Stomach (tissue), 8 donors: ENCODE measurements at regions not wholly inside any gene's neighbourhood (a gene's known extent, or its start where the extent isn't known, plus 50 kb on each side); places are given as distances from the start of the nearest gene placed in this dataset.

ENCODE experiments used
- DNase-seq, 2 donors: peaks; one replicate each; pipeline versions ENCODE4 v3.0.0 to v3.0.0-alpha.2; 2013 to 2019
- H3K27ac ChIP-seq, 5 donors: fragments of 200-600 bp in 4 of 5; sonication (generic) in 4 of 5; one replicate each; pipeline ENCODE4 v1.5.1; 2013 to 2019; ENCODE audit warnings: mild to moderate bottlenecking in 1 of 5, moderate library complexity in 1 of 5
- H3K27me3 ChIP-seq, 3 donors: fragments of 200-600 bp; sonication (generic); one replicate each; pipeline ENCODE4 v1.5.1; 2017 to 2019; ENCODE audit warnings: mixed run types in 1 of 3
- H3K36me3 ChIP-seq, 4 donors: fragments of 200-600 bp; sonication (generic); 1 replicate in 3 of 4; 2 replicates in 1 of 4; pipeline ENCODE4 v1.5.1; 2016 to 2019
- H3K4me1 ChIP-seq, 4 donors: fragments of 200-600 bp; sonication (generic); one replicate each; pipeline ENCODE4 v1.5.1; 2016 to 2019
- H3K4me3 ChIP-seq, 4 donors: fragments of 200-600 bp; sonication (generic) in 3 of 4; one replicate each; pipeline ENCODE4 v1.5.1; 2016 to 2019; ENCODE audit warnings: mild to moderate bottlenecking in 1 of 4
- H3K9me3 ChIP-seq, 4 donors: fragments of 200-600 bp; sonication (generic); one replicate each; pipeline ENCODE4 v1.5.1; 2016 to 2019
- CTCF ChIP-seq, 7 experiments: fragments of 450-650 bp in 4 of 7; fragments of 200-600 bp in 3 of 7; sonication (generic) in 3 of 7; IDR thresholded peaks; one replicate each; pipeline ENCODE4 v1.5.1; 2016 to 2019; ENCODE audit warnings: antibody characterized with exemption in 7 of 7, control low read depth in 2 of 7, mild to moderate bottlenecking in 1 of 7
- EP300 ChIP-seq: sonication (generic); formaldehyde crosslinking; IDR thresholded peaks from one replicate; pipeline ENCODE4 v1.6.1; 2017; ENCODE audit warnings: antibody characterized with exemption
- POLR2A ChIP-seq, 4 donors: fragments of 450-650 bp; IDR thresholded peaks; one replicate each; pipeline ENCODE4 v1.6.1; 2016; ENCODE audit warnings: antibody characterized with exemption in 4 of 4, control low read depth in 2 of 4, mild to moderate bottlenecking in 1 of 4, moderate library complexity in 1 of 4
- POLR2AphosphoS5 ChIP-seq, 3 donors: sonication (generic); formaldehyde crosslinking; IDR thresholded peaks; one replicate each; pipeline ENCODE4 v1.6.1; 2016; ENCODE audit warnings: antibody characterized with exemption in 3 of 3
- WGBS, 5 donors: extraction: QIAGEN DNeasy Blood & Tissue Kit in 3 of 5; methylation state at CpG; one replicate each; pipeline versions ENCODE4 v1.1.5 to v1.1.7; 2013 to 2018; 5-methylcytosine and 5-hydroxymethylcytosine counted together
- intact Hi-C: fragments of 100-400 bp; cut with DNase I; formaldehyde crosslinking; loops from one replicate; pipeline ENCODE4 v1.15.1; 2023; ENCODE audit warnings: low total_unique reads
- donor health status: healthy with polysubstance abuse.
- donor health status: Bipolar disorder and iron deficiency.
- donor health status: healthy.

DNA sequence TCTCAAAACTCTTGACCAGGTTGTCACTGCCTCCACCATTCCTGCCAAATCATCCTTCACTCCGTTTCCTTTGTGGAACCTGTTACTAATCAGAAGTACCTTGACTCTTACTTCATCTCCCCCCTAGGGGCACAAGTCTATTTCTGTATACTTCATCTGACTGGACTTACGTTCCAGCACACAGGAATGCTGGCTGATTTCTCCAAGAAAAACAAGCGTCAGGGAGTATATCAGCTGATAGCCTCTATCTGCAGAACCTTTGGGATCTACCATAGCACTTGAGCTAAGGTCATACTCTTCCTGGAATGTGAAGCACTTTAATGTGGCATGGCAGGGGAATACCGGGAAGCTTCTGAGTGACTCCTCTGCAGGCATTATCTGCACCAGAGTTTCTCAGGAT, 178.1 kb upstream of the MOCS1 start:
- no peaks in the 10 kb centered on the region for H3K27me3 ChIP-seq

DNA sequence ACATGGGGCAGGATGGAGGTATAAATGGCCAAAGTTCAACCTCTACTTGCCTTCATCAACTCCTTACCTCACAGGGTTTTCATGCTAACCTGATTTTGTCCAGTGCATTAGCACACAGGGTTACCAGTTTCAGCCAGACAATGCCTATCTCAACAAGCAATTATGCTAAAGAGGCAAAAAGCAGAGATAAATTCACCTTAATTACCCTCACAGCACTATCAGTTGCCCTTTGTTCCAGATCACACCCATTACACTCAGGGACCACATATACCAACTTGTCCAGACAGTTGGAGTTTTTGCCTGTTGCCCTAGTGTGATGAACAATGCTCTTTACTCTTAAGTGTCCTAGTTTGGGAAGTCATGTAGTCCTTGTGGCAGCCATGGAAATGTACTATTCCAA, 174.5 kb upstream of the MOCS1 start:
- no peaks in the 10 kb centered on the region for H3K4me1 ChIP-seq
- H3K9me3 ChIP-seq, result peaks cover 0 to 7% (median 2%) of the 10 kb centered on the region in 4 donors
- H3K27ac ChIP-seq, result no peak overlapping the region
- intact Hi-C loops, result no loop called here
- TF ChIP-seq POLR2AphosphoS5 (IDR thresholded peaks at IDR 0.05) (no peak), POLR2A (IDR thresholded peaks at IDR 0.05) (no peak), EP300 (no peak), CTCF (IDR thresholded peaks at IDR 0.05) (no peak)
- no peak overlapping the region for H3K4me3 ChIP-seq
- H3K27me3 ChIP-seq, result no peaks in the 10 kb centered on the region
- DNase-seq, result no peak
- no peaks in the 10 kb centered on the region for H3K36me3 ChIP-seq

More for the DNA sequence above, 178.1 kb upstream of the MOCS1 start:
- Histone ChIP-seq H3K4me3 (no peak overlapping the region), H3K4me1 (no peaks in the 10 kb centered on the region), H3K27ac (no peak overlapping the region), H3K36me3 (no peaks in the 10 kb centered on the region), H3K9me3 (peaks cover 0 to 7% (median 2%) of the 10 kb centered on the region in 4 donors)
- intact Hi-C loops, result no loop called here
- WGBS, 5 donors, result 39 to 67% (median 58%) methylated on average over 4 of the region's 4 CpGs
- peak in 1 of 2 donors; percentile 3 for DNase-seq
- TF ChIP-seq EP300, result no peak
- no peak for TF ChIP-seq POLR2AphosphoS5 (IDR thresholded peaks at IDR 0.05)
- TF ChIP-seq POLR2A (IDR thresholded peaks at IDR 0.05), result no peak
- no peak for TF ChIP-seq CTCF (IDR thresholded peaks at IDR 0.05)

GRCh38 chr6:40106840-40107239, 172.6 kb upstream of the MOCS1 start:
- H3K27me3 ChIP-seq, result no peaks in the 10 kb centered on the region
- no peak overlapping the region for H3K4me3 ChIP-seq
- H3K9me3 ChIP-seq, result peaks cover 0 to 8% (median 4%) of the 10 kb centered on the region in 4 donors
- no peak overlapping the region for H3K27ac ChIP-seq
- WGBS, 5 donors, result 64 to 83% (median 80%) methylated on average over 2 of the region's 2 CpGs
- no peaks in the 10 kb centered on the region for H3K36me3 ChIP-seq
- DNase-seq, result no peak
- TF ChIP-seq EP300 (no peak), POLR2A (IDR thresholded peaks at IDR 0.05) (no peak), CTCF (IDR thresholded peaks at IDR 0.05) (no peak), POLR2AphosphoS5 (IDR thresholded peaks at IDR 0.05) (no peak)
- H3K4me1 ChIP-seq, result no peaks in the 10 kb centered on the region
- intact Hi-C loops, result no loop called here

GRCh38 chr6:40098774-40099173, 164.5 kb upstream of the MOCS1 start:
- Histone ChIP-seq H3K9me3 (peaks cover 0 to 8% (median 2%) of the 10 kb centered on the region in 4 donors), H3K27me3 (no peaks in the 10 kb centered on the region), H3K4me1 (no peaks in the 10 kb centered on the region), H3K4me3 (no peak overlapping the region), H3K27ac (no peak overlapping the region), H3K36me3 (no peaks in the 10 kb centered on the region)
- no peak for DNase-seq
- intact Hi-C loops, result no loop called here
- TF ChIP-seq POLR2A (IDR thresholded peaks at IDR 0.05) (no peak), POLR2AphosphoS5 (IDR thresholded peaks at IDR 0.05) (no peak), CTCF (IDR thresholded peaks at IDR 0.05) (no peak), EP300 (no peak)
- 63 to 79% (median 73%) methylated on average over 3 of the region's 3 CpGs for WGBS, 5 donors
